Smooth muscle cell (in vitro differentiated cells): ENCODE measurements at regions not wholly inside any gene's neighbourhood (a gene's known extent, or its start where the extent isn't known, plus 50 kb on each side); places are given as distances from the start of the nearest gene placed in this dataset.

Source experiments
- DNase-seq: peaks from one replicate; lab custom pipeline; 2025; ENCODE audit not compliant: unreplicated experiment; lab: John Stamatoyannopoulos, UW
- H2AFZ ChIP-seq: fragments of 200-600 bp; sonication (generic); 2 replicates; pipeline ENCODE4 v1.6.0; 2016; ENCODE audit warnings: antibody characterized with exemption, low read depth, mild to moderate bottlenecking
- H3F3A ChIP-seq: fragments of 200-600 bp; sonication (generic); 2 replicates; pipeline ENCODE4 v1.6.0; 2017; ENCODE audit warnings: antibody characterized with exemption, low read depth
- H3K27ac ChIP-seq: fragments of 200-600 bp; sonication (generic); 2 replicates; pipeline ENCODE4 v1.5.1; 2016; ENCODE audit warnings: low read depth, mild to moderate bottlenecking
- H3K27me3 ChIP-seq: fragments of 200-600 bp; sonication (generic); 2 replicates; pipeline ENCODE4 v1.6.1; 2016; ENCODE audit warnings: low read depth, mild to moderate bottlenecking
- H3K36me3 ChIP-seq: fragments of 200-600 bp; sonication (generic); 2 replicates; pipeline ENCODE4 v1.5.1; 2016; ENCODE audit warnings: low read depth
- H3K4me1 ChIP-seq: fragments of 200-600 bp; sonication (generic); 2 replicates; pipeline ENCODE4 v1.5.1; 2016; ENCODE audit warnings: low read depth
- H3K4me2 ChIP-seq: fragments of 200-600 bp; sonication (generic); 2 replicates; pipeline ENCODE4 v1.6.0; 2016; ENCODE audit warnings: mild to moderate bottlenecking
- H3K4me3 ChIP-seq: fragments of 200-600 bp; sonication (generic); 2 replicates; pipeline ENCODE4 v1.5.1; 2016; ENCODE audit warnings: mild to moderate bottlenecking
- H3K79me2 ChIP-seq: fragments of 200-600 bp; sonication (generic); 2 replicates; pipeline ENCODE4 v1.6.0; 2016; ENCODE audit warnings: low read depth, mild to moderate bottlenecking
- H3K9ac ChIP-seq: fragments of 200-600 bp; sonication (generic); 2 replicates; pipeline ENCODE4 v1.6.0; 2016; ENCODE audit warnings: low read depth
- H3K9me3 ChIP-seq: fragments of 200-600 bp; sonication (generic); replicated peaks from 2 replicates; pipeline ENCODE4 v1.5.1; 2016; ENCODE audit warnings: low read depth
- H4K20me1 ChIP-seq: fragments of 200-600 bp; sonication (generic); 2 replicates; pipeline ENCODE4 v1.6.0; 2016; ENCODE audit warnings: low read depth
- WGBS: methylation state at CpG from one replicate; pipeline ENCODE4 v1.1.7; 2016; ENCODE audit warnings: low lambda C conversion rate; 5-methylcytosine and 5-hydroxymethylcytosine counted together
- TF ChIP-seq, protein P1 (sequence below): fragments of 200-600 bp; sonication (generic); IDR thresholded peaks from 2 replicates; pipeline ENCODE4 v1.5.1; 2017; ENCODE audit warnings: borderline replicate concordance, mild to moderate bottlenecking, antibody characterized with exemption; ENCODE audit not compliant: insufficient read depth, poor library complexity, severe bottlenecking

DNA sequence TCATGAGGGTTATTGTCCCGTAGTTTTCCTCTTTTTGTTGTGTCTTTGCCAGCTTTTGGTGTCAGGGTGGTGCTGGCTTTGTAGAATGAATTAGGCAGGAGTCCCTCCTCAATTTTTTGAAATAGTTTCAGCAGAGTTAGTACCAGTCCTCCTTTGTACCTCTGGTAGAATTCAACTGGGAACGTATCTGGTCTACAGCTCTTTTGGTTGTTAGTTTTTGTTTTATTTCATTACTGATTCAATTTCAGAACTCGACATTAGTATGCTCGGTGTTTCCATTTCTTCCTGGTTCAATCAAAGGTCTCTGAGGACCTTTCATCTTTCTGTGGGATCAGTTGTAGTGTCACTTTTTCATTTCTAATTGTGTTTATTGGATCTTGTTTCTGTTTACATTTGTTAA, 1237.0 kb upstream of the PCDH9 start:
- DNase-seq: no peak
- Histone ChIP-seq H3F3A (no peaks in the 10 kb centered on the region), H3K27me3 (no peaks in the 10 kb centered on the region), H3K79me2 (no peaks in the 10 kb centered on the region), H3K9ac (no peak overlapping the region), H4K20me1 (no peaks in the 10 kb centered on the region), H2AFZ (no peak overlapping the region), H3K4me2 (no peak overlapping the region), H3K27ac (no peak overlapping the region), H3K4me1 (no peaks in the 10 kb centered on the region), H3K36me3 (no peaks in the 10 kb centered on the region), H3K4me3 (no peak overlapping the region), H3K9me3 (no peaks in the 10 kb centered on the region)
- 83% methylated on average over 4 of the region's 4 CpGs for WGBS
- TF ChIP-seq, protein P1, sequence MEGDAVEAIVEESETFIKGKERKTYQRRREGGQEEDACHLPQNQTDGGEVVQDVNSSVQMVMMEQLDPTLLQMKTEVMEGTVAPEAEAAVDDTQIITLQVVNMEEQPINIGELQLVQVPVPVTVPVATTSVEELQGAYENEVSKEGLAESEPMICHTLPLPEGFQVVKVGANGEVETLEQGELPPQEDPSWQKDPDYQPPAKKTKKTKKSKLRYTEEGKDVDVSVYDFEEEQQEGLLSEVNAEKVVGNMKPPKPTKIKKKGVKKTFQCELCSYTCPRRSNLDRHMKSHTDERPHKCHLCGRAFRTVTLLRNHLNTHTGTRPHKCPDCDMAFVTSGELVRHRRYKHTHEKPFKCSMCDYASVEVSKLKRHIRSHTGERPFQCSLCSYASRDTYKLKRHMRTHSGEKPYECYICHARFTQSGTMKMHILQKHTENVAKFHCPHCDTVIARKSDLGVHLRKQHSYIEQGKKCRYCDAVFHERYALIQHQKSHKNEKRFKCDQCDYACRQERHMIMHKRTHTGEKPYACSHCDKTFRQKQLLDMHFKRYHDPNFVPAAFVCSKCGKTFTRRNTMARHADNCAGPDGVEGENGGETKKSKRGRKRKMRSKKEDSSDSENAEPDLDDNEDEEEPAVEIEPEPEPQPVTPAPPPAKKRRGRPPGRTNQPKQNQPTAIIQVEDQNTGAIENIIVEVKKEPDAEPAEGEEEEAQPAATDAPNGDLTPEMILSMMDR: no peak

DNA sequence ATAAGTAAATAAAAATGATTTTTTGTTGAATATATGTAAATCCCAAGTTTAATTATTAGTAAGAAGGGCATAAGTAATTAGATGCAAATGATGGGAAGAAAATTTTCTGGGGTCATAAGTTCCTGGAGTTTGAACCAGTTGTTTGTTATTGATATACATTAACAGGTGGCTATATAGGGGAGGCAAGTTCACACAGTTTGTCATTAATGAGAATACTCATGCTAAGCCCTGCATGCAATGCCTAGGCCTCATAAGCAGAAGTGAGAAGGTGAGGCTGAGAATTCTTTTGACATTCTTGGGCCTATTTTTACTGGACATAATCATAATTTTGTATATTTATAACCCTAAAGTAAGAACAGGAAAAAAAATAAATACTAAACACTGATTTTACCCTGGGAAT, 1210.7 kb upstream of the PCDH9 start:
- Histone ChIP-seq H3F3A (no peaks in the 10 kb centered on the region), H3K4me1 (no peaks in the 10 kb centered on the region), H3K9me3 (no peaks in the 10 kb centered on the region), H3K9ac (no peak overlapping the region), H3K36me3 (no peaks in the 10 kb centered on the region), H4K20me1 (no peaks in the 10 kb centered on the region), H3K27me3 (no peaks in the 10 kb centered on the region), H3K4me2 (no peak overlapping the region), H3K4me3 (no peak overlapping the region), H2AFZ (no peak overlapping the region), H3K27ac (no peak overlapping the region), H3K79me2 (no peaks in the 10 kb centered on the region)
- DNase-seq: no peak
- TF ChIP-seq, protein P1: no peak

DNA sequence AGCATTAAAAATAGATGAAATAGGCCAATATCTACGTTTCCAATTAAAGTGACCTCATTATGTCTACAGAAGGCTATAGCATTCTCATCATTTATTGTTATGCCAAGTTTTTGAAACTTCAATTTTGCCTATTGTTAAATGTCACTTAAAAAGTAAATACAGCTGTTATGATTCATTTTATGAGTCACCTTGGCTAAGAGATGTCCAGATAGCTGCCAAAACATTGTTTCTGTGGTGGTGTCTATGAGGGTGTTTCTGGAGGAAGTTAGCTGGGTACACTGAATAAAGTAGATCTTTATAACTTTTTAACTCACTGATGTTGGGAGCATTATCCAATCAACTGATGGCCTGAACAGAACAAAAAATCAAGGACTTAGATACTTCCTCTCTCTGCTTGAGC, 1209.7 kb upstream of the PCDH9 start:
- H3K79me2 ChIP-seq: no peaks in the 10 kb centered on the region
- no peak for DNase-seq
- no peaks in the 10 kb centered on the region for H3K36me3 ChIP-seq
- no peaks in the 10 kb centered on the region for H3K27me3 ChIP-seq
- H4K20me1 ChIP-seq: no peaks in the 10 kb centered on the region
- no peaks in the 10 kb centered on the region for H3K4me1 ChIP-seq
- H3K27ac ChIP-seq: no peak overlapping the region
- no peaks in the 10 kb centered on the region for H3K9me3 ChIP-seq
- no peak overlapping the region for H3K9ac ChIP-seq
- WGBS: 83% methylated on average over 1 of the region's 1 CpG
- no peak overlapping the region for H3K4me3 ChIP-seq
- H2AFZ ChIP-seq: no peak overlapping the region
- no peak overlapping the region for H3K4me2 ChIP-seq
- no peaks in the 10 kb centered on the region for H3F3A ChIP-seq
- TF ChIP-seq, protein P1: no peak

DNA sequence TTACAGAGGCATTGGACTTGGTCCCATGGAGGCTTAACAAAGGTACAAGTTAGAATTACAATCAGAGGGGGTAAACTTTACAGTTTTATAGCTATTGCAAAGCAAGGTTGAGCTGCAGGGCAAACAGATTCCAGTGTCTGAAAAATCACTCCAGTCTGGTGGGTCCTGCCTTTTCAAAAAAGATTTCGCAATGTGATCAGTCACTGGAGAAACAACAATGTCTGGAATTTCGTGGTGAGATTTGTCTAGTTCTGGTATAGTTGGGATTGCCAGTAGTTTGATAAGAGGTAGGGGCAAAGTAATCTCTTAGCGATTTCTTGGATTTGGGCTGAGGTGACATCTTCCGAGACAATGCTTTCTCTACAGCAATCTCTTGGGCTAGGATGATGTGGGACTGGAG, 1198.2 kb upstream of the PCDH9 start:
- Histone ChIP-seq H3F3A (no peaks in the 10 kb centered on the region), H3K27me3 (no peaks in the 10 kb centered on the region), H4K20me1 (no peaks in the 10 kb centered on the region), H3K9me3 (no peaks in the 10 kb centered on the region), H3K27ac (no peak overlapping the region), H3K4me2 (no peak overlapping the region), H3K36me3 (no peaks in the 10 kb centered on the region), H3K9ac (no peak overlapping the region), H3K4me3 (no peak overlapping the region), H2AFZ (no peak overlapping the region), H3K79me2 (no peaks in the 10 kb centered on the region), H3K4me1 (no peaks in the 10 kb centered on the region)
- DNase-seq: no peak
- TF ChIP-seq, protein P1: no peak
- 82% methylated on average over 4 of the region's 4 CpGs for WGBS
